Upper lobe of left lung (tissue), 6 donors: ENCODE measurements at regions not wholly inside any gene's neighbourhood (a gene's known extent, or its start where the extent isn't known, plus 50 kb on each side); places are given as distances from the start of the nearest gene placed in this dataset.

Experiments
- ATAC-seq, 2 donors: fragments of 200-7000 bp; cut with Tn5 transposase; one replicate each; pipeline ENCODE4 v1.9.1; 2022; ENCODE audit warnings: mild to moderate bottlenecking in 2 of 2, moderate library complexity in 2 of 2; ENCODE audit not compliant: low FRiP score in 2 of 2
- DNase-seq, 2 donors: peaks; one replicate each; pipeline ENCODE4 v3.0.0-alpha.2; 2019 to 2020
- H3K27ac ChIP-seq, 4 donors: fragments of 200-600 bp; sonication (generic); one replicate each; pipeline ENCODE4 v1.5.1; 2016 to 2019
- H3K27me3 ChIP-seq, 4 donors: fragments of 200-600 bp; sonication (generic); one replicate each; pipeline ENCODE4 v1.5.1; 2017 to 2019
- H3K36me3 ChIP-seq, 4 donors: fragments of 200-600 bp; sonication (generic); one replicate each; pipeline ENCODE4 v1.5.1; 2016 to 2019
- H3K4me1 ChIP-seq, 4 donors: fragments of 200-600 bp; sonication (generic); one replicate each; pipeline ENCODE4 v1.5.1; 2018 to 2019
- H3K4me3 ChIP-seq, 4 donors: fragments of 200-600 bp; sonication (generic); one replicate each; pipeline ENCODE4 v1.5.1; 2017 to 2019; ENCODE audit warnings: mild to moderate bottlenecking in 2 of 4, moderate library complexity in 1 of 4
- H3K9me3 ChIP-seq, 4 donors: fragments of 200-600 bp; sonication (generic); one replicate each; pipeline ENCODE4 v1.5.1; 2018 to 2019
- CTCF ChIP-seq, 6 experiments: fragments of 450-650 bp in 4 of 6; fragments of 200-600 bp in 2 of 6; sonication (generic) in 2 of 6; IDR thresholded peaks; one replicate each; pipeline ENCODE4 v1.5.1; 2016 to 2019; ENCODE audit warnings: antibody characterized with exemption in 6 of 6
- EP300 ChIP-seq, 4 donors: sonication (generic); formaldehyde crosslinking; IDR thresholded peaks; one replicate each; pipeline ENCODE4 v1.5.1; 2017; ENCODE audit warnings: antibody characterized with exemption in 4 of 4, control low read depth in 2 of 4
- POLR2A ChIP-seq, 4 donors: fragments of 450-650 bp; IDR thresholded peaks; one replicate each; pipeline ENCODE4 v1.5.1; 2016 to 2017; ENCODE audit warnings: antibody characterized with exemption in 4 of 4, mild to moderate bottlenecking in 2 of 4
- POLR2AphosphoS5 ChIP-seq, 2 donors: sonication (generic); formaldehyde crosslinking; IDR thresholded peaks; one replicate each; pipeline ENCODE4 v1.5.1; 2017; ENCODE audit warnings: antibody characterized with exemption in 2 of 2
- WGBS, 2 donors: methylation state at CpG; one replicate each; pipeline ENCODE4 v1.1.5; 2017 to 2018; 5-methylcytosine and 5-hydroxymethylcytosine counted together
- donor health status: DM: no; HTN: no; CAD: no; lungs with moderate emphysema.
- donor health status: DM: no; HTN: yes; CAD: no; lungs with severe emphysema.

- no peak overlapping the region for H3K4me3 ChIP-seq
- ATAC-seq = no peak
- H3K9me3 ChIP-seq = no peaks in the 10 kb centered on the region
- TF ChIP-seq EP300 (IDR thresholded peaks at IDR 0.05) (no peak), POLR2AphosphoS5 (IDR thresholded peaks at IDR 0.05) (no peak), CTCF (IDR thresholded peaks at IDR 0.05) (no peak), POLR2A (IDR thresholded peaks at IDR 0.05) (no peak)
- no peaks in the 10 kb centered on the region for H3K4me1 ChIP-seq
- H3K36me3 ChIP-seq = no peaks in the 10 kb centered on the region
- whole genome bisulfite sequencing, 2 donors = 89 to 95% methylated on average over 3 of the region's 3 CpGs
- no peaks in the 10 kb centered on the region for H3K27me3 ChIP-seq
- no peak for DNase-seq
- no peak overlapping the region for H3K27ac ChIP-seq
Measured at GRCh38 chr6:160858886-160859285, 132.7 kb upstream of the MAP3K4 start.

GRCh38 chr6:160859822-160860221, 131.7 kb upstream of the MAP3K4 start:
- H3K9me3 ChIP-seq = no peaks in the 10 kb centered on the region
- no peaks in the 10 kb centered on the region for H3K36me3 ChIP-seq
- H3K27ac ChIP-seq = no peak overlapping the region
- no peak overlapping the region for H3K4me3 ChIP-seq
- H3K27me3 ChIP-seq = no peaks in the 10 kb centered on the region
- H3K4me1 ChIP-seq = no peaks in the 10 kb centered on the region
- 71 to 73% methylated on average over 8 to 9 of the region's 9 CpGs for WGBS, 2 donors
- DNase-seq = peak in 1 of 2 donors; percentile 23
- TF ChIP-seq CTCF (IDR thresholded peaks at IDR 0.05) = no peak
- no peak for TF ChIP-seq EP300 (IDR thresholded peaks at IDR 0.05)
- TF ChIP-seq POLR2A (IDR thresholded peaks at IDR 0.05) = no peak
- no peak for ATAC-seq

- ATAC-seq (no peak), DNase-seq (no peak)
- Histone ChIP-seq H3K4me3 (no peak overlapping the region), H3K27me3 (no peaks in the 10 kb centered on the region), H3K27ac (no peak overlapping the region), H3K9me3 (no peaks in the 10 kb centered on the region), H3K36me3 (no peaks in the 10 kb centered on the region), H3K4me1 (no peaks in the 10 kb centered on the region)
- 18 to 35% methylated on average over 3 to 4 of the region's 4 CpGs for WGBS, 2 donors
- TF ChIP-seq EP300 (IDR thresholded peaks at IDR 0.05) = no peak
- TF ChIP-seq POLR2AphosphoS5 (IDR thresholded peaks at IDR 0.05) = no peak
- TF ChIP-seq CTCF (IDR thresholded peaks at IDR 0.05) = no peak
- no peak for TF ChIP-seq POLR2A (IDR thresholded peaks at IDR 0.05)
Measured at GRCh38 chr6:160861824-160862223, 129.7 kb upstream of the MAP3K4 start.

GRCh38 chr6:160863782-160864181, 127.8 kb upstream of the MAP3K4 start:
- Histone ChIP-seq H3K4me1 (no peaks in the 10 kb centered on the region), H3K36me3 (no peaks in the 10 kb centered on the region), H3K27ac (no peak overlapping the region), H3K4me3 (no peak overlapping the region), H3K27me3 (no peaks in the 10 kb centered on the region), H3K9me3 (no peaks in the 10 kb centered on the region)
- TF ChIP-seq EP300 (IDR thresholded peaks at IDR 0.05) (no peak), CTCF (IDR thresholded peaks at IDR 0.05) (no peak)
- ATAC-seq (peak; percentile 21 to 34), DNase-seq (peak in 1 of 2 donors; percentile 56)
- WGBS, 2 donors = 94 to 100% methylated on average over 3 to 16 of the region's 18 CpGs

- Histone ChIP-seq H3K27me3 (no peaks in the 10 kb centered on the region), H3K4me3 (no peak overlapping the region), H3K36me3 (no peaks in the 10 kb centered on the region), H3K27ac (no peak overlapping the region), H3K4me1 (no peaks in the 10 kb centered on the region), H3K9me3 (no peaks in the 10 kb centered on the region)
- ATAC-seq (no peak), DNase-seq (no peak)
- TF ChIP-seq EP300 (IDR thresholded peaks at IDR 0.05) (no peak), CTCF (IDR thresholded peaks at IDR 0.05) (no peak), POLR2AphosphoS5 (IDR thresholded peaks at IDR 0.05) (no peak), POLR2A (IDR thresholded peaks at IDR 0.05) (no peak)
- WGBS, 2 donors = 89 to 96% methylated on average over 1 of the region's 1 CpG
Measured at GRCh38 chr6:160871320-160871719, 120.2 kb upstream of the MAP3K4 start.
